HG03442 (cell line): ENCODE measurements at regions not wholly inside any gene's neighbourhood (a gene's known extent, or its start where the extent isn't known, plus 50 kb on each side); places are given as distances from the start of the nearest gene placed in this dataset.
"Not testable (repeated sequence)": the region's sequence is repeated elsewhere in the genome, so short reads cannot be mapped to it uniquely, and the experiment has no call there.

Experiments used
- ATAC-seq: cut with Tn5 transposase; IDR thresholded peaks from one replicate; pipeline ENCODE4 v1.9.1; 2021; ENCODE audit warnings: mild to moderate bottlenecking, moderate library complexity; ENCODE audit not compliant: unreplicated experiment

GRCh38 chr15:84151205-84151931 lies 84.2 kb upstream of the GOLGA6L4 start:
- ATAC-seq = no peak

- ATAC-seq = not testable (repeated sequence)
These were observed 83.1 kb upstream of the GOLGA6L4 start for GRCh38 chr15:84152381-84152979.

DNA sequence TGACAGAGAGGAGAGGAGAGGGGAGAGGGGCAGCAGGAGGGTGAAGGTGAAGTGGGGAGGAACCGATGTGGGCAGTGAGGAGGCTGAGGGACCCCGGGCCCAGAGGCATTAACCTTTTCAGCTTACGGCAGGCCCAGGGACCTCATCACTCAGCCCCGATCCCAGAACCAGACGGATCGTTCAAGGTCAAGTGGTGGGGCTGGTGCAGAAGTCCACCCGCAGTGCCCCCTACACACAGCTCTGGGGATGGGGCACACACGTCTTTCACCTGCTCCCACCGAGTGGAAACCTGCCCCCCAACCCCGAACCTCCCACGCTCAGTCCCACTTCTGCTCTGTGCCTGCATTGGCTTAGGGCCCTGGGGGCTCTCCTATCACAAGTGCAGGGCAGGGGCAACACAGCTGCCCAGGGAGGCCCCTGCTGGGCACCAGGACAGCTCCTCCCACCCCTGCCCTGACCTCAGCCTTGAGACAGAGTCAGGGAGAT lies 81.9 kb upstream of the GOLGA6L4 start:
- ATAC-seq = not testable (repeated sequence)

DNA sequence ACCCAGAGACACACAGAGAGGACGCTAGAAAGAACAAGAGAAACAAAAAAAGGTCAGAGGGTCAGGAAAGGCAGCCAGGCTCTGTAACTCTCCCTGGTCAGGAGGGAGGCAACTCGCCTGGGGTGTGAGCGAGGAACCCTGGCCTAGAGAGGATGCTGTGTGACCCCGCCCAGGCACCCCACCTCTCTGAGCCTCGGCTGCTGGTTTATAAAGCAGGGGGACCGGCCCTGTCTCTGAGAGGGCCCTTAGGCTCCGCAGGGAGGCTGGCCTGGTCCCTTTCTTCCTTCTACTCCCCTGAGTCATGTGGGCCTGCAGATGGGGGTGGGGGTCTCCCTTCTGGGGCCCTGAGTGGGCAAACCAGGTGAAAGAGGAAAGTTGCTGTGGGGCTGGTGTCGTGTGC lies 81.3 kb upstream of the GOLGA6L4 start:
- ATAC-seq = not testable (repeated sequence)

GRCh38 chr15:84154787-84155186 lies 80.8 kb upstream of the GOLGA6L4 start:
- ATAC-seq = not testable (repeated sequence)

- ATAC-seq = not testable (repeated sequence)
These were observed 79.6 kb upstream of the GOLGA6L4 start for GRCh38 chr15:84155792-84156587.

DNA sequence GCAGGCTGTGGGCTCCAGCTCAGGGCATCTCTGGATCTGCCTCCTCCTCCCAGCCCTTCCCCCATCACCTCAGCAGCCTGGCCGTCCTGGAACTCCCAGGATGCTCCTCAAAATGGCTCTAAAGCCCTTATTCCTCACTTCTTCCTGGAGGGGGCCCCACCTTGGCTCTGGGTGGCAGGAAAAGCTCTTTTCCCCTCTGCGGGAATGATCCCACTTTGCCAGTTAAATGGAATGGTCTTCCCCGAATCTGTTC lies 79.1 kb upstream of the GOLGA6L4 start:
- ATAC-seq = not testable (repeated sequence)

DNA sequence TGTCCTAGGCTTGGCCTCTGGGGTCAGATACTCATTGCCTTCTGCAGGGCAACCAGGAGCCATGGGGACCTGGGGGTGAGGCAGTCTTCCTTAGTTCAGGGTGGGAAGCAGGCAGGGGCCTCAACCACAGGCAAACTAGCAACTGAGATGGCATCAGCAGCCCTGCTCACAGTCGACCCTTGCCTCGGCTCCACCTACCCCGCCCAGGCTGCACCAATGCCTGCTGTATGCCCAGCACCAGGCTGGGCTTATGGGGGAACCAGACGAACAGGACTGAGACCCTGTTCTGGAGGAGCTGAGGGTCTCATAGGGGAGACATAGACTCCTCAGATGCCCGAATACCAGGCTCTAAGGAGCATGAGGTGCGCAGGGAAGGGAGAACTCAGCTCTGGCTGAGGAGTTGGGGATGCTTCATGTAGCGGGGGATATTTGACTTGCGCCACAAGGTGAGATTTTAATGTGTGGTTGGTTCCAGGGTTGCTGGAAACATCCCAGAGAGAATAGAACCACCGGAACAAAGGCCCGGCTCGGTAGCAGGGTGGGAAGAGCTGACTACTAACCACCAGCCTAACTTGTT lies 78.4 kb upstream of the GOLGA6L4 start:
- ATAC-seq = not testable (repeated sequence)

DNA sequence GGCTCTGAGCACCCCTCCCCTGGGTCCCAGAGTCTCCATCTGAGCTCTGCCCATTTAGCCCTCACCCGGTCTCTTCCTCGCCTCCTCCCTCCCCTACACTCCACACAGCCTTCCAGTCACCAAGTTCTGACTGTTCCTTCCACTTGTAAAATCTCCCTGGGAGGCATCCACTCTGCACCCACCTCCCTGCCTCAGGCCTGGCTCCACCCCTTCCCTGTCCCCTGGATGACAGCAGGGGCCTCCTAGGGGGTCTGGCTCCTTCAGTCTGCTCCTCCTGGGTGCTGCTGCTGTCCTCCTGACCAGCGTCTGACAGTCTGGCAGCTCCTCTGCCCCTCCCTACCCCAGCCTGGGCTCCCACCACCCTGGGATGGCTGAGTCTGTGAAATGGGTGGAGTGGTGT lies 77.7 kb upstream of the GOLGA6L4 start:
- ATAC-seq = not testable (repeated sequence)

DNA sequence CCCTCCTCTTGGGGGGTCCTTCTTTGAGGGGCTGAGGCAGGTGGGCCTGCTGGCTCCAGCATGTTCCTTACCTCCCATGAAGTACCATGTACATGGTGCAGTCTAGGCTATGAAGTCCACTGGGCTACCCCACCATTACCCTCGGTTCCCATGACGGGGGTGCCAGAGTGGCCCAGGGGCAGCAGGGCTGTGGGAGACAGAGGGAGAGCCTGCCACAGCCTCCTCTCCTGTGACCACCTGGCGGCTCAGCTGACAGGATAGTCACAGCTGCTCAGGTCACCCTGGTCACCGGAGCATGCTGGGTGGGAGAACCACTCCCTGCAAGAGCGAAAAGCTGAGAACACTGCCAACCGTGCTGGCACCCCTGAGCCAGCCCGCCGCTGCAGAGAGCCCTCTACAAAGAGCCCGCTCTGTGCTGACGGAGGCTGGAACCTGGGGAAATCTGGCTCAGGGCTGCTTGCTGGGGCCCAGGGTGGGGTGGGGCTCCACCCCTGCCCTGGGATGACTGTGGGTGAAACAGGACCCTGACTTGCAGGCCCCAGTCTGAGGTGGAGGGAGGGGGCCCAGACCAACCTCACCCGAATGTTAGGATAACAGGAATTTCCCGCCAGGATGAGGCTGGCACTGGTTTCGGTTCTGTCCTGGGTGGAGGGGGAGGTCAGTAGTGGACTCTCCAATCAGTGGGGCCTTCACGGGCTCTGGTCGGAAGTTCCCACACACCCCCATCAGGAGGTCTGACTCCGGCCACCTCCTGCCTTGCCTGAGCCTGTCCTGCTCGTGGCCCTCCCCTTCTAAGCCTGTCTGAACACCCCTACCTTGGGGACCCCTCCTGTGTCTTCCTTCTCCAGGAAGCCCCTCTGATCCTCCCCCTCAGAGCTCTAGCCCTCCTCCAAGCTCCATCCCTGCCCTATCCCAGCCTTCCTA lies 76.0 kb upstream of the GOLGA6L4 start:
- not testable (repeated sequence) for ATAC-seq

GRCh38 chr15:84164423-84165292 lies 70.9 kb upstream of the GOLGA6L4 start:
- ATAC-seq = not testable (repeated sequence)

DNA sequence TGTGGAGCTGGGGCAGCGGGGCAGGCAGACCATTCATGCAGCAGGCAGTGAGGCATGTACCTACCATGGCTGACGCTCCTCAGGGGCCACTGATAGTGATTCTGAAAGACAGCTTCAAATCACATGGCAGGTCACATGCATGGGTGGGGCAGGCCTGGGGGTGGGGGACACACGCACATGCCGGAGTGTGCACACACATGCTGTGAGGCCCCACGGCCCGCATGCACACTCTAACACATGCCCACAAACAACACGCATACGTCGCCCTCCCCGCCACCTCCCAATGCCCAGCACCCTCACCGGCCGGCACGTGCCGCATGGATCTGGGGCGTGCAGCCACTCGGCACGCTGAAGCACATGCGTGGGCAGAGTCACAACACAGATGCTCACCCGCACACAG lies 65.5 kb upstream of the GOLGA6L4 start:
- ATAC-seq = not testable (repeated sequence)

GRCh38 chr15:84173231-84173610 lies 62.4 kb upstream of the GOLGA6L4 start:
- ATAC-seq = not testable (repeated sequence)
